Left ventricle myocardium inferior (tissue), 1 donor: ENCODE measurements at regions not wholly inside any gene's neighbourhood (a gene's known extent, or its start where the extent isn't known, plus 50 kb on each side); places are given as distances from the start of the nearest gene placed in this dataset.

ENCODE experiments used
- DNase-seq: peaks from one replicate; pipeline ENCODE4 v3.0.0-alpha.2; 2020
- H3K27ac ChIP-seq: fragments of 200-600 bp; replicated peaks from 2 replicates; pipeline ENCODE4 v1.8.0; 2021
- H3K27me3 ChIP-seq: fragments of 200-600 bp; 2 replicates; pipeline ENCODE4 v1.8.0; 2021; ENCODE audit warnings: low read depth
- H3K36me3 ChIP-seq: fragments of 200-600 bp; 2 replicates; pipeline ENCODE4 v1.8.0; 2021
- H3K4me1 ChIP-seq: fragments of 200-600 bp; 2 replicates; pipeline ENCODE4 v1.8.0; 2021
- H3K4me3 ChIP-seq: fragments of 200-600 bp; 2 replicates; pipeline ENCODE4 v1.8.0; 2021; ENCODE audit warnings: mild to moderate bottlenecking, moderate library complexity
- H3K9me3 ChIP-seq: fragments of 200-600 bp; replicated peaks from 2 replicates; pipeline ENCODE4 v1.8.0; 2021
- intact Hi-C: fragments of 100-400 bp; cut with micrococcal nuclease; formaldehyde crosslinking; loops from one replicate; pipeline ENCODE4 v1.11.0; 2022
- TF ChIP-seq, protein P1 (sequence below): fragments of 200-600 bp; IDR thresholded peaks from 2 replicates; pipeline ENCODE4 v1.8.0; 2021; ENCODE audit warnings: antibody characterized with exemption, mild to moderate bottlenecking, borderline replicate concordance
- donor health status: DM: no; HTN: yes; CAD: no; lungs with severe emphysema.

DNA sequence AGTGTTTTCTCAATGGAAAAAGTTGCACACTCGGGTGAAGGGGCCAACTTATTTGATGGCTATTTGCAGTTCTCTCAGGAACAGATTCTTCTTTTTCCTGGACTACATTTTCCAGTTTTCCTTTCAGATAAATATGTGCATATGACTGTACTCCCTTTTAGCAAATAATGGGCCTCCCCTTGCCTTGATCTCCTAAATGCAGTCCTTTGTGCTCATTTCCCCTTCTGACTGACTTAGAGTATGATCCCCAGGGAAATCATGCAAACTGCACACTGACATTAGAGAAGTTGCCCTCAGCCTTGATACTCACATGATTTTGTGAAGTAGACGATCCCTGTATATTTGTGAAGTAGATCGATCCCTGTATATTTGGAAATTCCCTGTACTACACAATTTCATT lies 492.9 kb upstream of the NOVA1 start:
- DNase-seq: no peak
- H3K36me3 ChIP-seq: no peaks in the 10 kb centered on the region
- intact Hi-C loops: no loop called here
- H3K4me1 ChIP-seq: no peaks in the 10 kb centered on the region
- no peaks in the 10 kb centered on the region for H3K27me3 ChIP-seq
- H3K4me3 ChIP-seq: no peak overlapping the region
- TF ChIP-seq, protein P1, sequence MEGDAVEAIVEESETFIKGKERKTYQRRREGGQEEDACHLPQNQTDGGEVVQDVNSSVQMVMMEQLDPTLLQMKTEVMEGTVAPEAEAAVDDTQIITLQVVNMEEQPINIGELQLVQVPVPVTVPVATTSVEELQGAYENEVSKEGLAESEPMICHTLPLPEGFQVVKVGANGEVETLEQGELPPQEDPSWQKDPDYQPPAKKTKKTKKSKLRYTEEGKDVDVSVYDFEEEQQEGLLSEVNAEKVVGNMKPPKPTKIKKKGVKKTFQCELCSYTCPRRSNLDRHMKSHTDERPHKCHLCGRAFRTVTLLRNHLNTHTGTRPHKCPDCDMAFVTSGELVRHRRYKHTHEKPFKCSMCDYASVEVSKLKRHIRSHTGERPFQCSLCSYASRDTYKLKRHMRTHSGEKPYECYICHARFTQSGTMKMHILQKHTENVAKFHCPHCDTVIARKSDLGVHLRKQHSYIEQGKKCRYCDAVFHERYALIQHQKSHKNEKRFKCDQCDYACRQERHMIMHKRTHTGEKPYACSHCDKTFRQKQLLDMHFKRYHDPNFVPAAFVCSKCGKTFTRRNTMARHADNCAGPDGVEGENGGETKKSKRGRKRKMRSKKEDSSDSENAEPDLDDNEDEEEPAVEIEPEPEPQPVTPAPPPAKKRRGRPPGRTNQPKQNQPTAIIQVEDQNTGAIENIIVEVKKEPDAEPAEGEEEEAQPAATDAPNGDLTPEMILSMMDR: no peak
- no peaks in the 10 kb centered on the region for H3K9me3 ChIP-seq
- H3K27ac ChIP-seq: no peak overlapping the region

- TF ChIP-seq, protein P1: no peak
- peaks cover 4% of the 10 kb centered on the region for H3K9me3 ChIP-seq
- no peak overlapping the region for H3K4me3 ChIP-seq
- no peaks in the 10 kb centered on the region for H3K27me3 ChIP-seq
- no peaks in the 10 kb centered on the region for H3K4me1 ChIP-seq
- no peaks in the 10 kb centered on the region for H3K36me3 ChIP-seq
- no peak overlapping the region for H3K27ac ChIP-seq
- intact Hi-C loops: no loop called here
- DNase-seq: no peak
These were observed 494.1 kb upstream of the NOVA1 start for GRCh38 chr14:27091973-27092372.

GRCh38 chr14:27096091-27096490 lies 498.3 kb upstream of the NOVA1 start:
- Histone ChIP-seq H3K4me1 (no peaks in the 10 kb centered on the region), H3K4me3 (no peak overlapping the region), H3K9me3 (peaks cover 6% of the 10 kb centered on the region), H3K27ac (no peak overlapping the region), H3K36me3 (no peaks in the 10 kb centered on the region), H3K27me3 (no peaks in the 10 kb centered on the region)
- no peak for DNase-seq
- intact Hi-C loops: no loop called here
- TF ChIP-seq, protein P1: no peak

DNA sequence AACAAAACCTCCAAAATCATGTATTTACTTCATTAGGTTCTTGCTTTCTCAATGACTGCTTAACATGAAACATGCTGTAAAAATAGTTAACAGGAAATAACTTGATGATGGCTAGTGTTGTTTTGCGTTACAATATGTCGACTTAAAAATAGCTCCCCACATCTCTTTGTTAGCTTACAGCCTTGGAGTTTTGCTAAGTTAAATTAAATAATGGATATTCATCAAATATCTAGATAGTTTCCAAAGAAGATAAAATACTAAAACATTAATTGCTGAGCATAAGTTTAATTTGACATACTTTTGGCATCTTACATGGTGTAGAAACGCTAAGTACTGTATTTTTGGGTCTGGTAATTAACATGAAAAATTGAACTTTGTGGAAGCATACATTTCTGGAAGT lies 500.6 kb upstream of the NOVA1 start:
- H3K27me3 ChIP-seq: no peaks in the 10 kb centered on the region
- peaks cover 6% of the 10 kb centered on the region for H3K9me3 ChIP-seq
- TF ChIP-seq, protein P1: no peak
- no peaks in the 10 kb centered on the region for H3K36me3 ChIP-seq
- no peak overlapping the region for H3K27ac ChIP-seq
- H3K4me1 ChIP-seq: no peaks in the 10 kb centered on the region
- intact Hi-C loops: no loop called here
- no peak overlapping the region for H3K4me3 ChIP-seq
- DNase-seq: no peak

DNA sequence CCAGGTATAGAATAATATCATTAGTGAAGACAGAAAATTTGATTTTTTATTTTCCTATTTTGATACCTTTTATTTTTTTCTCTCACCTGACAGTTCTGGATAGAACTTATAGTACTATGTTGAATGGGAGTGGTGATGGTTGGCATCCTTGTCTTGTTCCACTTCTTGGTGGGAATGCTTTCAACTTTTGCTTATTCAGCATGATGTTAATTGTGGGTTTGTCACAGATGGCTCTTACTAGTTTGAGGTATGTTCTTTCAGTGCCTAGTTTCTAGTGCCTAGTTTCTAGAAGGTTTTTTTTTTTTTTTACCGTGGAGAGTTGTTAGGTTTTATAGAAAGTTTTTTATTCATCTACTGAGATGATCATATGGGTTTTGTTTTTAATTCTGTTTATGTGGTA lies 516.3 kb upstream of the NOVA1 start:
- no peak for DNase-seq
- no peak overlapping the region for H3K27ac ChIP-seq

More for the DNA sequence above, 516.3 kb upstream of the NOVA1 start:
- H3K36me3 ChIP-seq: no peaks in the 10 kb centered on the region
- H3K9me3 ChIP-seq: peaks cover 29% of the 10 kb centered on the region
- H3K4me1 ChIP-seq: no peaks in the 10 kb centered on the region
- H3K27me3 ChIP-seq: no peaks in the 10 kb centered on the region
- TF ChIP-seq, protein P1: no peak
- no peak overlapping the region for H3K4me3 ChIP-seq
- intact Hi-C loops: no loop called here
